ENCODE measurements at regions not wholly inside any gene's neighbourhood (a gene's known extent, or its start where the extent isn't known, plus 50 kb on each side); places are given as distances from the start of the nearest gene placed in this dataset.

DNA sequence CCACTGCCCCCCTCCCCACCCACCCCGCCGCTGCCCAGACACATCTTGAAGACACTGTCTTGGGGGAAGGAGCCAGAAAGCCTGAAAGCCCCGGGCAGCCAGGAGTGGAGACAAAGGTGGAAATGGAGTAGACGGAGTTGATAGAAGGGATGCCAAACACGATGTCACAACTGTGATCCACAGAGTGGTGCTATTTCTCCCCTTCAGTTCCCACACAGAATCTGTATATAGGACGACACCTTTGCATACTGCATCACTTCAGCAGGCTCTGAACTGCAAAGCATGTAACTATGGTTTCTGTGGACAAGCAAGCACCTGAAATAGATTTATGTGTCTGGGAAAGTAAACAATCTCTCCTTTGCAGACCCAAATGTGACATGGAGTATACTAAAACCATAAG lies 56.4 kb upstream of the F13A1 start:
- ChIA-PET POLR2A (no interaction called here), CTCF (interaction anchor here (0.7 kb wide), 1 partner anchor 10 kb away, joined by 3 read pairs; no protein-coding TSS in a partner anchor)
- H3K27me3 Mint-ChIP-seq: peaks cover 2% of the 10 kb centered on the region
- no peak for DNase-seq
- H3K27ac Mint-ChIP-seq: no peak overlapping the region
- no peak overlapping the region for H3K4me3 Mint-ChIP-seq
- H3K36me3 Mint-ChIP-seq (ENCODE audit: low read depth): no peaks in the 10 kb centered on the region
- H3K9me3 Mint-ChIP-seq: no peaks in the 10 kb centered on the region
- no peaks in the 10 kb centered on the region for H3K4me1 Mint-ChIP-seq

DNA sequence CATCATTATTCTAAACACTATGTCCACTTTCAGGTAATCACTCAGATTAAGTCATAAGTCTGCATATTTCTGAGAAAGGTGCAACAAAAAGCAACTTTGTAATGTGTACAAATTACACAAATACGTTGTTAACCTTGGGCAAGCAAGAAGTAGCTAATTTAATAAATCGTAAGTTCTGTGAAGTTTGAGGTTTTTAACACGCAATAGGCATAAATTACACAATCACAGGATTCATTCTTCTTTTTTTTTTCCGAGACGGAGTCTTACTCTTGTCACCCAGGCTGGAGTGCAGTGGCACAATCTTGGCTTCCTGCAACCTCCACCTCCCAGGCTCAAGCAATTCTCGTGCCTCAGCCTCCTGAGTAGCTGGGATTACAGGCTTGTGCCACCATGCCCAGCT lies 57.2 kb upstream of the F13A1 start:
- no peak overlapping the region for H3K27ac Mint-ChIP-seq
- no peaks in the 10 kb centered on the region for H3K36me3 Mint-ChIP-seq (ENCODE audit: low read depth)
- H3K27me3 Mint-ChIP-seq: peaks cover 2% of the 10 kb centered on the region
- no peak overlapping the region for H3K4me3 Mint-ChIP-seq
- H3K9me3 Mint-ChIP-seq: no peaks in the 10 kb centered on the region
- ChIA-PET POLR2A (no interaction called here), CTCF (interaction anchor here (0.7 kb wide), 1 partner anchor 9 kb away, joined by 3 read pairs; no protein-coding TSS in a partner anchor)
- DNase-seq: no peak
- no peaks in the 10 kb centered on the region for H3K4me1 Mint-ChIP-seq

DNA sequence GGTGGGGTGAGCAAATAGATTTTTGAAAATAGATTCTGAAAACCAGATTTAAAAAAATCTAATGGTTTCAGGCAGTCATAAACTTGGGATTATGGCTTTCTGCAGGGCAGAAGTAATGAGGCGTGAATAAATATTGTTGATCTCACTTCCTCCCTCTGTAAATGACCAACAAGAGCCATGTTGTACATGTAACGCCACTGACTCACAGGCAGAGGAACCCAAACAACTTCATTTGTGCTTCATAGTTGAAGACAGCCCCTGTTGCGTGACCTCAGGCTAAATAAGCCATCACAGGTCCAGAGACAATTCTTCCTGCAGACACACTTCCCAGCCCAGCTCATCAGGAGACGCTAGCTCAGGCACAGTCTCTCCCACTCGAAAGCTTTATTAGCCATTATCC lies 59.1 kb upstream of the F13A1 start:
- H3K9me3 Mint-ChIP-seq: no peaks in the 10 kb centered on the region
- ChIA-PET CTCF (no interaction called here), POLR2A (no interaction called here)
- DNase-seq: no peak
- no peak overlapping the region for H3K27ac Mint-ChIP-seq
- H3K36me3 Mint-ChIP-seq (ENCODE audit: low read depth): no peaks in the 10 kb centered on the region
- H3K4me1 Mint-ChIP-seq: no peaks in the 10 kb centered on the region
- H3K4me3 Mint-ChIP-seq: no peak overlapping the region
- no peaks in the 10 kb centered on the region for H3K27me3 Mint-ChIP-seq

DNA sequence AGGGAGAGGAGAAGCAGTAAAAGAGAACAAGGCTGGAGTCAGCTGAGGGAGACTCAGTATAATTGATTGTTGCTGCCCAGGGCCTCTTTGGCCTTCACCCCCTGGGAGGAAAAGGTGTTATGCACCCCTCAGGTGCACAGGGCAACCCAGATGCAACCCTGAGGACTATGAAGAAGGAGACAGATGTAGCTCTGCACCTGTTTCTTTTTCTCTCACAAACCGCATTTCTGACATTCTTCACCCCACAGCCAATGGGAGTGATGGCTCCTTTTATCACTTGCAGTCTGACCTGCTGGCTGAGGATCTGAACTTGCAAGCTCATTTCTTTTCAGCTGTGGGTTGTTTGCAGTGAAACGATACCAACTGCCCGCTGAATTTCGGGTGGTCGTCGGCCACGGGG lies 64.1 kb upstream of the F13A1 start:
- Mint-ChIP-seq H3K27me3 (peaks cover 2% of the 10 kb centered on the region), H3K9me3 (no peaks in the 10 kb centered on the region), H3K4me1 (no peaks in the 10 kb centered on the region), H3K36me3 (ENCODE audit: low read depth) (no peaks in the 10 kb centered on the region), H3K27ac (no peak overlapping the region), H3K4me3 (no peak overlapping the region)
- POLR2A ChIA-PET: no interaction called here
- no peak for DNase-seq
- CTCF ChIA-PET: no interaction called here

DNA sequence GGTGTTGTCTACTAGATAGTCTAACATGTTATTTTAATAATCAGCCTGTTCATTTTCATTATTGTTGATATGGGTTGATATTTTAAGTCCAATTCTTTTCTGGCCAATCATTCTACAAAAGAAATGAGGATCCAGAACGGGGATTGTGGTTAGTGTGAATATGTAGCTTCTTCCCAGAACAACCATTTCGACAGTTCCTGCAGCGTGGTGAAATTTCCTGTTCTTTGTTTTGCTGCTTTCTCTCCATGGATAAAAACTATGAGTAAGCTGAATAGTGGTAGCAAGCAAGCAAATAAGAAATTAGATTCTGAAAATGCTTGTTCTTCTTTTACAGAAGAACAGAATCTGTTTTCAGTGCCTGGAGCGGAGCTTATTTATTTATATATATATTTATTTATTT lies 65.5 kb upstream of the F13A1 start:
- H3K27ac Mint-ChIP-seq: no peak overlapping the region
- H3K36me3 Mint-ChIP-seq (ENCODE audit: low read depth): no peaks in the 10 kb centered on the region

DNA sequence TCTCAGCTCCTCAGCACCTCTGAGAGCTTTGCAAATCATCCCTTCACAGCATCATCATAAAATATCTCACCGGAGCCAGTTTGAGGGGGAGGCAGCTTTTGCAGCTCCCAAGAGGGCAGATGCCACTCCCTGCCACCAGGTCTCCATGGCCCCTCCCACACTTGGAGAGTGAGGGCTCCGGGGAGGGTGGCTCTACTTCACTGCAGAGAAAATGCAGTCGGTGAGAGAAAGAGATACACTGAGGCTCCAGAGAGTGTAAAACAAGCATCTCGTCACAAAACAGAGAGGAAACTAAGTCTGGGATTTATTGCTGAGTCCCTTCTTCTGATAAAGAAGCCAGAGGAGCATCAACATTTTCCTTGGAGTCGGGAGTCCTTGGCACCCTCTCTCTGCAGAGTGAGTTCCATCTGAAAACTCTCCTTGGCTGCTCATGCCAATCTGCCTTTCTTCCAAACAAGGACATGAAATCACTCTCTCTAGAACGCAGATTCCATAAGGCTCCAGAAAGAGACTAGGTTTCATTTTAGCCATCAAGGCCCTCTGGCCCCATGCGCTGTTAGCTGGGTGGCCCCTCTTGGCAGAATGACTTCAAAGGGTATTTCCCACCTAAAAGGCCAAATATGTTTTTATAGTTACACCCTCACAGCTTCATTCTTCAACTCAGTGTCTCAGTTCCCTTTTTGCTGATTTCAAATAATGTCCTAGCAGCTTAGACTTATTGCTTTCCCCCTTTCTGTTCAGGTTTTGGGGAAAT lies 70.6 kb upstream of the F13A1 start:
- peaks cover 2% of the 10 kb centered on the region for H3K27me3 Mint-ChIP-seq
- H3K4me3 Mint-ChIP-seq: no peak overlapping the region
- DNase-seq: no peak
- no peaks in the 10 kb centered on the region for H3K36me3 Mint-ChIP-seq (ENCODE audit: low read depth)
- ChIA-PET CTCF (no interaction called here), POLR2A (no interaction called here)
- H3K9me3 Mint-ChIP-seq: no peaks in the 10 kb centered on the region
- no peak overlapping the region for H3K27ac Mint-ChIP-seq
- H3K4me1 Mint-ChIP-seq: no peaks in the 10 kb centered on the region

More for the DNA sequence above, 65.5 kb upstream of the F13A1 start:
- POLR2A ChIA-PET: no interaction called here
- no peaks in the 10 kb centered on the region for H3K4me1 Mint-ChIP-seq
- CTCF ChIA-PET: no interaction called here
- H3K4me3 Mint-ChIP-seq: no peak overlapping the region
- H3K27me3 Mint-ChIP-seq: peaks cover 2% of the 10 kb centered on the region
- no peak for DNase-seq
- H3K9me3 Mint-ChIP-seq: no peaks in the 10 kb centered on the region

- Mint-ChIP-seq H3K27me3 (peaks cover 2% of the 10 kb centered on the region), H3K4me1 (no peaks in the 10 kb centered on the region), H3K4me3 (no peak overlapping the region), H3K9me3 (no peaks in the 10 kb centered on the region), H3K27ac (no peak overlapping the region), H3K36me3 (ENCODE audit: low read depth) (no peaks in the 10 kb centered on the region)
- CTCF ChIA-PET: interaction anchor here (0.6 kb wide), 1 partner anchor 988 kb away, joined by 4 read pairs; no protein-coding TSS in a partner anchor
- POLR2A ChIA-PET: no interaction called here
- no peak for DNase-seq
Measured at GRCh38 chr6:6392214-6393068, 72.0 kb upstream of the F13A1 start.

- Mint-ChIP-seq H3K4me3 (no peak overlapping the region), H3K9me3 (no peaks in the 10 kb centered on the region), H3K36me3 (ENCODE audit: low read depth) (no peaks in the 10 kb centered on the region), H3K4me1 (no peaks in the 10 kb centered on the region), H3K27ac (no peak overlapping the region), H3K27me3 (peaks cover 2% of the 10 kb centered on the region)
- DNase-seq: no peak
- ChIA-PET POLR2A (no interaction called here), CTCF (interaction anchor here (0.6 kb wide), 1 partner anchor 989 kb away, joined by 4 read pairs; no protein-coding TSS in a partner anchor)
Measured at GRCh38 chr6:6393069-6393529, 72.6 kb upstream of the F13A1 start.

DNA sequence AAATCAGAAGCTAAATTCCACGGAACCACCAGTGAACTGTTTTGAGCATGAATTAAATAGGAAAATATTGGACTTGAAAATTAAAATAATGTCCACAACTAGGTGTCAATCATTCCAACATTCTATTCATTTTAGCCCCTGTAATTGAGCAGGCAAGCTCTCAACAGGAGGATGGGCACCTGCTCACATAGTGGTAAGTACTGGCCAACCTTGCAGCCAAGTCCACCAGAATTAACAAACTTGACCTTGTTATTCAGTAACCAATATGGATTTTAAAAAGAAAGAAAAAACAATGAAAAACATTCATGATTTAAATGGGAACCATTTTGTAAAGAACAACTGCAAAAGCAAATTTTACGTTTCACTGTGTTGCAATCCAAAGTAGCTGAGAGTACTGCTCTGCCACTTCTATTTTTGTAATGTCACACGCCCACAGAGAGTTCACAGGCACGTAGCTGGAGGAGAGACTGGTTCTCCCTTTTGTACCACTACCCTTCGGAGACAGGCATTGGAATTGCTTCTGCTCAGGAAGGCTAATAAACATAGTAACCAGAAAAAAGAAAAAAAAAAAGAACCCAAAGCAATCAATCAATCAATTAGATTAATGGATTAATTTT lies 75.2 kb upstream of the F13A1 start:
- H3K9me3 Mint-ChIP-seq: no peaks in the 10 kb centered on the region
- ChIA-PET POLR2A (no interaction called here), CTCF (no interaction called here)
- peaks cover 1% of the 10 kb centered on the region for H3K27me3 Mint-ChIP-seq
- H3K4me1 Mint-ChIP-seq: no peaks in the 10 kb centered on the region
- H3K36me3 Mint-ChIP-seq (ENCODE audit: low read depth): no peaks in the 10 kb centered on the region
- DNase-seq: no peak
- no peak overlapping the region for H3K4me3 Mint-ChIP-seq
- no peak overlapping the region for H3K27ac Mint-ChIP-seq

DNA sequence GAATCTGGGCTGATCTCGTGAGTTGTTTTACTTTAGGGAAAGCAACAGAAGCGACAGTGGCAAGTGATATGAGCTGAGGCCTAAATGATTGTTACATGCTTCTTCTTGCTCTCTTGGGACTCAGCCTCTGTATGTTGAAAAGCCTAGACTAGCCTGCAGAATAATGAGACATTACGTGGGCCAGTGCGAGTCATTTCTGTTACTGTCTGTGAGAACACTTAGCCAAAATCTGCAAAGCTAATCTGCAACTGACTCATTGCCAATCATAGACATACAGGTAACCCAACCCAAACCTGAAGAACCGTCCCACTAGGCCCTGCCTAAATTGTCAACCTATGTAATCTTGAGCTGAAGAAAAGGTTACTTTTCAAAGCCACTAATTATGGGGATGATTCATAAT lies 77.4 kb upstream of the F13A1 start:
- ChIA-PET POLR2A (no interaction called here), CTCF (no interaction called here)
- Mint-ChIP-seq H3K27ac (no peak overlapping the region), H3K4me1 (no peaks in the 10 kb centered on the region), H3K9me3 (no peaks in the 10 kb centered on the region), H3K27me3 (peaks cover 1% of the 10 kb centered on the region), H3K36me3 (ENCODE audit: low read depth) (no peaks in the 10 kb centered on the region), H3K4me3 (no peak overlapping the region)
- no peak for DNase-seq

- CTCF ChIA-PET: interaction anchor here (0.8 kb wide), 1 partner anchor 149 kb away, joined by 3 read pairs; no protein-coding TSS in a partner anchor
- Mint-ChIP-seq H3K27ac (no peak overlapping the region), H3K9me3 (no peaks in the 10 kb centered on the region), H3K27me3 (peaks cover 6% of the 10 kb centered on the region), H3K4me3 (no peak overlapping the region), H3K4me1 (no peaks in the 10 kb centered on the region), H3K36me3 (ENCODE audit: low read depth) (no peaks in the 10 kb centered on the region)
- no peak for DNase-seq
- POLR2A ChIA-PET: no interaction called here
Measured at GRCh38 chr6:6399568-6399967, 79.1 kb upstream of the F13A1 start.

DNA sequence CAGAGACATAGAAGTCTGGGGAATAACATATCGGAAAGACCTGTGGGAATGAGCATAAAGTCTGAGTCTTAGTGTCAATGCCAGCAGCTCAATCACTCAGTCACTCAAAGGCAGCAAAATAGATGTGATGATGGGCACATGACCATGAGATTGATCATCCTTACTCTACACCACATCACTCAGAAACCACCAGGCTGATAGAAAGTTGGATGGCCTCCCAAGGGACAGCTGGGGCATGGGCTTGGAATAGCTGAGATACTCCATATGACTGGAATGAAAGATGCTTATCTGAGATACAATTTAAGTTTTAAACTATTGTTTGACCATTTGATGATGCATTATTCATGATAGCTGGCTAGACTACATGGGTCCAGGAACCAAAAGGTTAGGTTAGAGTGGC lies 80.9 kb upstream of the F13A1 start:
- H3K27ac Mint-ChIP-seq: no peak overlapping the region
- no peaks in the 10 kb centered on the region for H3K9me3 Mint-ChIP-seq
- H3K4me3 Mint-ChIP-seq: no peak overlapping the region
- no peaks in the 10 kb centered on the region for H3K36me3 Mint-ChIP-seq (ENCODE audit: low read depth)
- CTCF ChIA-PET: no interaction called here
- no peak for DNase-seq
- peaks cover 6% of the 10 kb centered on the region for H3K27me3 Mint-ChIP-seq
- POLR2A ChIA-PET: no interaction called here
- H3K4me1 Mint-ChIP-seq: no peaks in the 10 kb centered on the region

DNA sequence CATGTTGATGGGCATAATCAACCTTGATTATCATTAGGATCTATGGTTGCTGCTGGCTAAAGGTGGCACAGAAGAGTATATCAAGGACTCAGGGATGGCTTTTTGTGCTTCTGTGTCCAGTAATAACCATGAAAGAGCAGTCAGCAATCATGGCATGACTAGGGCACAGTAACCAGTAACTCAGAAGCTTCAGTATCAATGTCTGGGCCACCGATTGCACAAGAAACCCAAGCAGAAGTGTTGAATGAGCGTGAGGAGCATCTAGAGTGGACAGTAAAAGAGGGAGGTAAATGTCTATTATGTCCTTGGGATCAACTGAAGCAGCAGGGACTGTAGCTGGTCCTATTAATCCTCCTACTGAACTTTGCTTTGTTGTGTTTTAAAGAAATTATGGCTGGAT lies 81.5 kb upstream of the F13A1 start:
- ChIA-PET CTCF (no interaction called here), POLR2A (no interaction called here)
- H3K36me3 Mint-ChIP-seq (ENCODE audit: low read depth): no peaks in the 10 kb centered on the region
- peaks cover 6% of the 10 kb centered on the region for H3K27me3 Mint-ChIP-seq
- no peak for DNase-seq
- no peaks in the 10 kb centered on the region for H3K9me3 Mint-ChIP-seq
- no peaks in the 10 kb centered on the region for H3K4me1 Mint-ChIP-seq
- H3K4me3 Mint-ChIP-seq: no peak overlapping the region
- H3K27ac Mint-ChIP-seq: no peak overlapping the region
